Fibroblast of lung (primary cell): ENCODE measurements at regions not wholly inside any gene's neighbourhood (a gene's known extent, or its start where the extent isn't known, plus 50 kb on each side); places are given as distances from the start of the nearest gene placed in this dataset.

Experiments used
- CTCF ChIP-seq, 2 donors: IDR thresholded peaks in 1 of 2; conservative IDR thresholded peaks in 1 of 2; 1 replicate in 1 of 2; 2 replicates in 1 of 2; pipeline ENCODE4 v1.5.1; 2011 to 2012; ENCODE audit warnings: low read length in 2 of 2, control low read depth in 1 of 2, inconsistent platforms in 1 of 2, low read depth in 1 of 2, mild to moderate bottlenecking in 1 of 2
- EZH2 ChIP-seq: IDR thresholded peaks from 2 replicates; pipeline ENCODE4 v1.5.1; 2012; ENCODE audit warnings: low read length, control low read depth, mild to moderate bottlenecking; ENCODE audit errors: missing control alignments

- TF ChIP-seq CTCF (conservative IDR thresholded peaks at IDR 0.05 in 1 of 2, IDR thresholded peaks at IDR 0.05 in 1 of 2; ENCODE audit: low read depth in 1 of 2, low read length in 2 of 2) = no peak
- TF ChIP-seq EZH2 = no peak
Observed at GRCh38 chr4:96525898-96526297, 686.0 kb downstream of the PDHA2 start.
